ENCODE measurements at regions not wholly inside any gene's neighbourhood (a gene's known extent, or its start where the extent isn't known, plus 50 kb on each side); places are given as distances from the start of the nearest gene placed in this dataset.

DNA sequence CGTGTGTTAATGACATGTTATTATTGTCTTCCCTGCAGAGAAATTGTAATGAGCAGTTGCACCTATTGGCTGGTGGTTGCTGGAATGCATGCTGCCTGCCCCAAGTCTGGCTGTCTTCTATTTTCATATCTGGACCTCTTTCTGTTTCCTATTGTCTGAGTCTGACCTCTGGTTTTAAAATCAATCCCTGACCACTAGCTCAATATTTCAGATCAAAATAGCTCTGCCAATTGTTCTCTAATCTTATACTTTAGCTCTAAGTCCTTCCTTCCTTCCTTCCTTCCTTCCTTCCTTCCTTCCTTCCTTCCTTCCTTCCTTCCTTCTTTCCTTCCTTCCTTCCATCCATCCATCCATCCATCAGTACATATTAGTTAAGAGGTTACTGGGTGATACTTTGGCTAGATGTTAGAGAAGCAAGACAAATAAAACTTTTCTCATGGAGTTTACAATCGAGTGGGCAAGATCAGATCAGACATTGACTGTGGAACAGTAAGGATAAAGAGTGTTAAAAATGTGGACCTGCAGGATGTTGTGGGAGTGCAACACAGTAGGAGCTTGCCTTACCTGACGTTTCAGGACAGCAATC, 417.1 kb downstream of the SOCS6 start:
- no peak for TF ChIP-seq TEAD4 (CRISPR knock-in tag; IDR thresholded peaks at IDR 0.05)
- TF ChIP-seq, protein P1, sequence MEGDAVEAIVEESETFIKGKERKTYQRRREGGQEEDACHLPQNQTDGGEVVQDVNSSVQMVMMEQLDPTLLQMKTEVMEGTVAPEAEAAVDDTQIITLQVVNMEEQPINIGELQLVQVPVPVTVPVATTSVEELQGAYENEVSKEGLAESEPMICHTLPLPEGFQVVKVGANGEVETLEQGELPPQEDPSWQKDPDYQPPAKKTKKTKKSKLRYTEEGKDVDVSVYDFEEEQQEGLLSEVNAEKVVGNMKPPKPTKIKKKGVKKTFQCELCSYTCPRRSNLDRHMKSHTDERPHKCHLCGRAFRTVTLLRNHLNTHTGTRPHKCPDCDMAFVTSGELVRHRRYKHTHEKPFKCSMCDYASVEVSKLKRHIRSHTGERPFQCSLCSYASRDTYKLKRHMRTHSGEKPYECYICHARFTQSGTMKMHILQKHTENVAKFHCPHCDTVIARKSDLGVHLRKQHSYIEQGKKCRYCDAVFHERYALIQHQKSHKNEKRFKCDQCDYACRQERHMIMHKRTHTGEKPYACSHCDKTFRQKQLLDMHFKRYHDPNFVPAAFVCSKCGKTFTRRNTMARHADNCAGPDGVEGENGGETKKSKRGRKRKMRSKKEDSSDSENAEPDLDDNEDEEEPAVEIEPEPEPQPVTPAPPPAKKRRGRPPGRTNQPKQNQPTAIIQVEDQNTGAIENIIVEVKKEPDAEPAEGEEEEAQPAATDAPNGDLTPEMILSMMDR (IDR thresholded peaks at IDR 0.05) = no peak
- no peak for TF ChIP-seq ZNF416 (CRISPR knock-in tag; IDR thresholded peaks at IDR 0.05)
